SK-N-SH treated with all-trans-retinoic acid at 6 μM for 48 hours (cell line): ENCODE measurements at regions not wholly inside any gene's neighbourhood (a gene's known extent, or its start where the extent isn't known, plus 50 kb on each side); places are given as distances from the start of the nearest gene placed in this dataset.

ENCODE experiments used
- ATAC-seq: fragments of 200-7000 bp; cut with Tn5 transposase; 3 replicates; pipeline ENCODE4 v1.9.1; 2020; ENCODE audit warnings: mild to moderate bottlenecking, moderate library complexity
- ARNTL ChIP-seq: fragments of 450-650 bp; formaldehyde crosslinking; IDR thresholded peaks from 2 replicates; pipeline ENCODE4 v1.5.0; 2020; ENCODE audit warnings: low read depth, mild to moderate bottlenecking, moderate library complexity, borderline replicate concordance
- BACH2 ChIP-seq: fragments of 250-450 bp; sonication (Bioruptor Pico); IDR thresholded peaks from 2 replicates; pipeline ENCODE4 v1.9.0; 2021; ENCODE audit warnings: mild to moderate bottlenecking, borderline replicate concordance
- CREB5 ChIP-seq: fragments of 250-450 bp; sonication (Bioruptor Pico); IDR thresholded peaks from 2 replicates; pipeline ENCODE4 v1.5.1; 2020; ENCODE audit warnings: low read depth, mild to moderate bottlenecking, moderate library complexity
- CSDC2 ChIP-seq: fragments of 250-450 bp; sonication (Bioruptor Pico); IDR thresholded peaks from 2 replicates; pipeline ENCODE4 v1.5.0; 2020; ENCODE audit warnings: mild to moderate bottlenecking, moderate library complexity
- CSRNP3 ChIP-seq: fragments of 250-450 bp; sonication (Bioruptor Pico); IDR thresholded peaks from 2 replicates; pipeline ENCODE4 v1.5.1; 2021; ENCODE audit warnings: mild to moderate bottlenecking, moderate library complexity
- ESRRG ChIP-seq: fragments of 250-450 bp; sonication (Bioruptor Pico); IDR thresholded peaks from 2 replicates; pipeline ENCODE4 v1.6.1; 2021; ENCODE audit warnings: mild to moderate bottlenecking
- GLIS3 ChIP-seq: fragments of 250-450 bp; sonication (Bioruptor Pico); IDR thresholded peaks from 2 replicates; pipeline ENCODE4 v1.5.0; 2020; ENCODE audit warnings: mild to moderate bottlenecking, moderate library complexity
- ISL1 ChIP-seq: fragments of 250-450 bp; sonication (Bioruptor Pico); IDR thresholded peaks from 2 replicates; pipeline ENCODE4 v2.1.2; 2022; ENCODE audit warnings: mild to moderate bottlenecking, moderate library complexity
- OSR1 ChIP-seq: fragments of 250-450 bp; sonication (Bioruptor Pico); IDR thresholded peaks from 2 replicates; pipeline ENCODE4 v1.8.0; 2022; ENCODE audit warnings: moderate library complexity, mild to moderate bottlenecking, inconsistent platforms
- PATZ1 ChIP-seq: fragments of 250-450 bp; sonication (Bioruptor Pico); IDR thresholded peaks from 2 replicates; pipeline ENCODE4 v1.8.0; 2020; ENCODE audit warnings: mild to moderate bottlenecking, moderate library complexity, borderline replicate concordance
- POU6F1 ChIP-seq: fragments of 250-450 bp; sonication (Bioruptor Pico); IDR thresholded peaks from 2 replicates; pipeline ENCODE4 v1.8.0; 2021; ENCODE audit warnings: low read depth, mild to moderate bottlenecking, moderate library complexity, borderline replicate concordance
- PPARA ChIP-seq: fragments of 250-450 bp; sonication (Bioruptor Pico); IDR thresholded peaks from 2 replicates; pipeline ENCODE4 v1.5.0; 2020; ENCODE audit warnings: mild to moderate bottlenecking, borderline replicate concordance
- RARB ChIP-seq: fragments of 250-450 bp; sonication (Bioruptor Pico); IDR thresholded peaks from 2 replicates; pipeline ENCODE4 v1.8.0; 2021; ENCODE audit warnings: mild to moderate bottlenecking, moderate library complexity
- TCF4 ChIP-seq: fragments of 250-450 bp; sonication (Bioruptor Pico); IDR thresholded peaks from 2 replicates; pipeline ENCODE4 v1.8.0; 2021; ENCODE audit warnings: mild to moderate bottlenecking, moderate library complexity, borderline replicate concordance
- TSHZ2 ChIP-seq: fragments of 250-450 bp; sonication (Bioruptor Pico); IDR thresholded peaks from 2 replicates; pipeline ENCODE4 v1.5.0; 2020; ENCODE audit warnings: mild to moderate bottlenecking, moderate library complexity
- ZC3H10 ChIP-seq: fragments of 250-450 bp; sonication (Bioruptor Pico); IDR thresholded peaks from 2 replicates; pipeline ENCODE4 v1.5.1; 2021; ENCODE audit warnings: mild to moderate bottlenecking, moderate library complexity
- ZFP3 ChIP-seq: fragments of 250-450 bp; sonication (Bioruptor Pico); IDR thresholded peaks from 2 replicates; pipeline ENCODE4 v1.5.0; 2020; ENCODE audit warnings: mild to moderate bottlenecking, moderate library complexity
- ZFP30 ChIP-seq: fragments of 450-650 bp; formaldehyde crosslinking; IDR thresholded peaks from 2 replicates; pipeline ENCODE4 v1.5.0; 2022; ENCODE audit warnings: mild to moderate bottlenecking, moderate library complexity
- ZNF565 ChIP-seq: fragments of 450-650 bp; formaldehyde crosslinking; conservative IDR thresholded peaks from 2 replicates; pipeline ENCODE4 v1.5.0; 2020; ENCODE audit warnings: low read depth, mild to moderate bottlenecking, moderate library complexity
- ZNF70 ChIP-seq: fragments of 450-650 bp; formaldehyde crosslinking; IDR thresholded peaks from 2 replicates; pipeline ENCODE4 v1.5.0; 2020; ENCODE audit warnings: mild to moderate bottlenecking, moderate library complexity
- ZNF8 ChIP-seq: fragments of 450-650 bp; formaldehyde crosslinking; IDR thresholded peaks from 2 replicates; pipeline ENCODE4 v1.5.0; 2020; ENCODE audit warnings: mild to moderate bottlenecking, moderate library complexity

GRCh38 chr9:38286766-38287165 is 105.7 kb upstream of the ALDH1B1 start:
- TF ChIP-seq CSRNP3 (CRISPR knock-in tag) (no peak), BACH2 (no peak), ARNTL (CRISPR knock-in tag) (no peak), PATZ1 (no peak), ZNF70 (CRISPR knock-in tag) (no peak), OSR1 (CRISPR knock-in tag) (no peak), ZNF565 (CRISPR knock-in tag) (no peak), ZNF8 (CRISPR knock-in tag) (no peak), GLIS3 (CRISPR knock-in tag) (no peak), ISL1 (CRISPR knock-in tag) (no peak), TSHZ2 (CRISPR knock-in tag) (no peak), CREB5 (CRISPR knock-in tag) (no peak), TCF4 (no peak), CSDC2 (no peak), ESRRG (CRISPR knock-in tag) (no peak), PPARA (CRISPR knock-in tag) (no peak), POU6F1 (CRISPR knock-in tag) (no peak)
- no peak for ATAC-seq

GRCh38 chr9:38286357-38286756 is 106.1 kb upstream of the ALDH1B1 start:
- TF ChIP-seq ZNF70 (CRISPR knock-in tag) (no peak), OSR1 (CRISPR knock-in tag) (no peak), CSRNP3 (CRISPR knock-in tag) (no peak), POU6F1 (CRISPR knock-in tag) (no peak), ZFP3 (CRISPR knock-in tag) (no peak), GLIS3 (CRISPR knock-in tag) (no peak), BACH2 (no peak), ZC3H10 (no peak), ESRRG (CRISPR knock-in tag) (no peak), RARB (CRISPR knock-in tag) (no peak), ZFP30 (CRISPR knock-in tag) (no peak), PPARA (CRISPR knock-in tag) (no peak)
- no peak for ATAC-seq
